GM12872 (cell line): ENCODE measurements at regions not wholly inside any gene's neighbourhood (a gene's known extent, or its start where the extent isn't known, plus 50 kb on each side); places are given as distances from the start of the nearest gene placed in this dataset.

Experiments used
- CTCF ChIP-seq: IDR thresholded peaks from 3 replicates; pipeline ENCODE4 v1.5.1; 2011; ENCODE audit warnings: low read depth, mild to moderate bottlenecking, low read length, moderate library complexity; ENCODE audit not compliant: insufficient read depth

DNA sequence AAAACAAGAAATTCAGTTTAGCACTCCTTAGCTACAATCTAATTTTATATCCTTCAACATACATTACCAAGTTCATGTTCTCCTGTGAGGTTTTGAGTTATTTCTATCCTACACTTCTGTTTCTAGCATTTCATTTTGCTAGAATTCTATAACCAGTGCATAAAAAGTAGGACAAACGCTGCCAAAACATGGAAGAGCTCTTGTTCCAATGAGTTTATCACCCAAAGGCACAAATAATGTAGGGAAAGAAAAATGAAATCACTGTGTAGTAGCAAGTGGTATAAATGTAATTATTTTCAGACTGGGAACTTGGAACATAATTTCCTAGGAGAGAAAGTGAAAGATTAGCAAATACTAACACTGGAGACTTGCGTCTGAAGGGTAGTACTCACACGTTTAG is 413.3 kb upstream of the NRSN1 start:
- TF ChIP-seq CTCF, result no peak

DNA sequence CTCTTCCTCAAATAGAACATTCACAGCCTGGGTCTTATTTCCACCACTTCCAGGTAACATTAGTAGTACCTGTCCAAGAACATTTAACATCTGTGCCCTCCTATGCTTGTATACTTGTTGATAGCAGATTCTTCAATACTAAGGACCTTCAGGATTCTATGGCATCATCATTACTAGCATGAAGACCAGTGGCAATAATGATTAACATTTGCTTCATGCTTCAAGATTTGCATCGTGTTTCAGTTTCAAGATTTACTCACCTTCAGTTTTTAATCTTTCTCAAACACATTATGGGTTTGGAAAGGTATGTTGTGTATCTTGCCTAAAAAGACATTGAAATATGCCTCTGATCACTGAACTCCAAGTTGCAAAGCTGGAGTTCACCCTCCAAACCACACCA is 412.8 kb upstream of the NRSN1 start:
- TF ChIP-seq CTCF, result no peak

DNA sequence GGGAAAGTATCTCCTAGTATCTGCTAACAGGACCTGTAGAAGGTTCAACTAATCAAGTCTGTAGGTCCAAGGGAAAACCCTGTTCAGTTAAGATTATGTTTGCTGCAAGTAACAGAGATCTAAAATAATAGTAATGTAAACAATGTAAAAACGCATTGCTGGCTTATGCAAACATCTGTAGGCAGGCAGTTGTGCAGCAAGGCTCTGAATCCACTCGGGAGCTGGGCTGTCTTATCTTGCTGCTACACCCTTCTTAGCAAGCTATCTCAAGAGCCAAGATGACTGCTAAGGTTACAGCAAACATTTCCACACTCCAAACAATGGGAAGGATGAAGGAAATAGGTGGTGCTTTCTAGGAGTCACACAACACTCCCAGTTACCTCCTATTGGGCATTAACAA is 397.3 kb upstream of the NRSN1 start:
- TF ChIP-seq CTCF, result no peak

DNA sequence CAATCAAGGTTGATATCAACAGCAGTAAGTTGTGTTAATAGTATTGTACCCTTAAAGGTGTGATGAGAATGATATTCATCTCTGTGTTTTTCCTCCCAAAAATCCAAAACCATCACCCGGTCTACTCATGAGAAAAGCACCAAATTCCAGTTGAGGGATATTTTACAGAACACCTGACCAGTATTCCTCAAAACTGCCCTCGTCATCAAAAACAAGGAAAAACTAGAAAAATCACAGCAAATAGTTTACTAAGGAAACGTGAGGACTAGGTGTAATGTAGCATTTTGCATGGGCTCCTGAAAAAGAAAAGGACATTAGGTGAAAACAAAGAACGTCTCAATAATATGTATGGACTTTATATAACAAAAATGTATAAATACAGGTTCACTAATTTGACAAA is 394.4 kb upstream of the NRSN1 start:
- no peak for TF ChIP-seq CTCF

- TF ChIP-seq CTCF, result no peak
Observed at GRCh38 chr6:23732521-23732920, 393.5 kb upstream of the NRSN1 start.

DNA sequence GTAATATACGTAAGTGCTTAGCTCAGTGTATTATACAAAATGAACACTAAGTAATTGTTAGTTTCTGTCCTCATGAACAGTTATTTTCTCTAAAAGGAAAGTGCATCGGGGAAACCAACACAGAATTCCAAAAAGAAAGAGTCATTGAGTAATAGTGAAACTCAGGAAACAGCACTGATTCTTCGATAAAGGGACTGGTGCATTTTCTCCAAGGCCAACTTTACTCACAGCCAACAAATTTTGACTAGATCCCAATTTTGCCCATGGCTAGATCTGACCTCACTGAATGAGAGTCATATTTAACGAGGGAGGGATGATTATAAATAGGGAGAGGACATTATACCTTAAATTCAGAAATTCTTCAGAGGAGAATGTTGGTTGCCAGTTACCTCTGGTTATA is 390.9 kb upstream of the NRSN1 start:
- TF ChIP-seq CTCF, result no peak

- TF ChIP-seq CTCF, result no peak
Observed at GRCh38 chr6:23736577-23736976, 389.4 kb upstream of the NRSN1 start.

- TF ChIP-seq CTCF, result no peak
Observed at GRCh38 chr6:23747239-23747638, 378.8 kb upstream of the NRSN1 start.
